ENCODE measurements at regions not wholly inside any gene's neighbourhood (a gene's known extent, or its start where the extent isn't known, plus 50 kb on each side); places are given as distances from the start of the nearest gene placed in this dataset.

DNA sequence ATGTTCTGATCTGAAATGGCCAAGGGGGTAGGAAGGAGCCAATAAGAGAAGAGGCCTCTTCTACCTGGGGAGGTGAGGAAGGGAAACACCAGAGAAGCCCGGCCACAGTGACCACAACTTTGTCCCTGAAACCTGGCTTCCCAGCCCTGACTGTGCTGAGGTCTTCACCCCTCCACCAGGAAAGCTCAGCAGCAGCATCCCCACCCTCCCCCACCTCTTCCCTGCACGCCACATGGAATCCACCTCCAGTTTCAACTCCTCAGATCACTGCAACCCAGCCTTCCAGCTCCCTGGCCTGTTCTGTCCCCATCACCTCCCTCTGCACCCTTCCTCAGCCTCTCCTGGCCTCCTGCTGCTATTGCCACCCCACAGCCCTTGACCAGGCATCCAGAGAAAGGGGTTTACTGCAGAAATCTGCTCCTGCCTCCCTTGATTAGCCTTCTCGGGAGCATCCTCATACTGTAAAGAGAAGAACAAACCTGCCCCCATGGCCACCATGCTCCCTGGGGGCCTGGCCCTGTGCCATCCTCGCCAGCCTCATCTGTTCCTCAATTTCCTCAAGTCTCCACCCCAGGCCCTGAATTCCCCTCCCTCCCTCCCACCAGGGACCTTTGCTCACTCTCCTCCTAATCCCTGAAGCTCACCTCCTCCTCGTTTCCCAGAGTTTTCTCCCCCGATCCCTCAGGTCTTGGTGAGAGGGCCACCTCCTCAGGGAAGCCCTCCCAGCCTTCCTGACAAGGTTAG lies 450.9 kb downstream of the MATN1 start:
- no peak for DNase-seq (ENCODE audit: low spot score)

DNA sequence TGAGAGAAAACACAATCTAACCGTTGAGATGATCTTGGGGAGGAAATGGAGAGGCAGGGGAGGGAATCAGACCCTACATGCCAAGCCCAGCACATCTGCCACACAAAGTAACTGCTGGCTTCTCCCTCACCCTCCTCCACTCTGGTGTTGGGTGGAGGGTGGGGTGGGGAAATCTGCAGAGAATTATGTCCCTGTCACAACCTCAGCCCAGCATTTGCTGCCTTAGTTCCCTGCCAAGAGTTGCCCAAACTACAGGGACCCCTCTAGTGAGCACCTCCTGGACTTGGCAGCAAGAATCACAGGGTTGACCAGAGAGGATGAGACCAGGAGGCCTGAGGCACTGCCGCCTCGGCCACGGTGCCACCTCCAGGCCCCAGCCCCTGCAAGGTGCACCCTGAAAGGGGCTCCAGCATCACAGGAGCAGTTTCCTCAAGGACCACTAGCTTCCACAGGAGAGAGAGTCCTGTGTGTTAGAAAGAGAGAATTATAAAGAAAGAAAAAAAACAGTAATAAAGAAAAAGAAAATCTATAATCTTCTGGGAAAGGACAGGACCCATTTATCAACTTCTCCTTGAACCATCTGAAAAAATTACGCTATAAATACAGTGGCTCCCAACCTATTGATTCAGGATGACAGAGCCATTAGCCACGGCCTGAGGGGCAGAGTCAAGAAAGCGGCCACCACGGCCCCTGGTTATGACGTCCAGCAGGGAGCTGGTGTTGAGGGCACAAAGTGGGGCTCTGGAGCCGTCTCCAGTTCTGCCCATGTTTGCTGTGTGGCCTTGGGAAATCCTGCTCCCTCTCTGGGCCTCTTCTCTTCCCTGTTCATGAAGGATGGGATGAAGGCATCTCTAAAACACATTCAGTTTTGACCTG lies 451.7 kb downstream of the MATN1 start:
- DNase-seq (ENCODE audit: low spot score): no peak

DNA sequence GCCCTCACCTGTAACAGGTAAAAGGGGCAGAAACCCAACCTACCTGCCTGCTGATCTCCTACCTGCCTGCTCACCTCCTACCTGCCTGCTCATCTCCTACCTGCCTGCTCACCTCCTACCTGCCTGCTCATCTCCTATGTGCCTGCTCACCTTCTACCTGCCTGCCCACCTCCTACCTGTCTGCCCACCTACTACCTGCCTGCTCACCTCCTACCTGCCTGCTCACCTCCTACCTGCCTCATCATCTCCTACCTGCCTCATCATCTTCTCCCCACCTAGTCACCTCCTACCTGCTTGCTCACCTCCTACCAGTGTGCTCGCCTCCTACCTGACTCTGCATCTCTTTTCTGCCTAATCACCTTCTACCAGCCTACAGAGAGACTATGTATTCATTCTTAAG lies 452.9 kb downstream of the MATN1 start:
- no peak for DNase-seq (ENCODE audit: low spot score)

DNA sequence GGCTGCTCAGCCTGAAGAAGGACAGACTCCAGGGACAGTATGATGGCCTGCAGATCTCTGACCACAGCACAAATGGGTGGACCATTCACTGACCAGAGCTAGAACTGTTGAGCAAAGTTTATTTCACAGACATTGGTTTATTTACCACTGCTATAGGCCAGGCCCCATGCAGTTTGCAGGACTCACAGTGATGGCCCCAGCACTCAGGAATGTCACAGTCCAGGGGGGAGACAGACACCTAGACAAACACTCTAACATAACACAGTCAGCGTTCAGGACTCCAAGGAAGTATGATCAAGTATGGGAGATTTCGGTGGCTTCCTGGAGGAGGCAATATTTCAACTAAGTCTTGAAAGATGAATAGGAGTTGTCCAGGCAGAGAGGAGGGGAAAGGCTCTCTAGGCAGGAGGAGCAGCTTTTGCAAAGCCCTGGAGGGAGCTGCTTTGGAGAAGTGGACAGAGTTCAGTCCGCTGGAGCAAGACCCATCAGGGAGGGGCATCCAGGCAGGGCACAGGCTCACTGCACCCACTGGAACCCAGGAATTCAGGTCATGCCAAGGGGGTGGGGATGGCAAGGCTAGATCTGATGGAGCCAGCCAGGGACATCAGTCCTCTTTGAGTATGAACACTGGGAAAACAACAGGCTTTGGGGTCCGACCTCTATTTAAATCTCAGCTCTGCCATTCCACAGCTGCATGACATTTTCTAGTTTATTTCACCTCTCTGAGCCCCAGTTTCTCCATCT lies 454.3 kb downstream of the MATN1 start:
- DNase-seq (ENCODE audit: low spot score): no peak

DNA sequence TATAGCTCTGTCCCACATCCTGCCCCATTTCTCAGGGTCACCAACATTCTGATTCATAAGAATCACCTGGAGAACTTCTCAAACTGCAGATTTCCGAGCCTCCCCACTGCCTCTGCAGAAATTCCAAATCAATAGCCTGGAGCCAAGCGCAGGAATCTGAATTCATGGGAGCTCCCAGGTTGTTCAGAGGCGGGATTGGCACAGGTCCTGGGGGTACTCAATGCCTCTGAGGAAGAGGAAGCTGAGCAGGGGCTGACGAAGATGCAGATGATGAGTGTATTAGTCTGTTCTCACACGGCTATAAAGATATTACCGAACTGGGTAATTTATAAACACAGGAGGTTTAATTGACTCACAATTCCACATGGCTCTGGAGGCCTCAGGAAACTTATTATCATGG lies 455.5 kb downstream of the MATN1 start:
- DNase-seq (ENCODE audit: low spot score): no peak

DNA sequence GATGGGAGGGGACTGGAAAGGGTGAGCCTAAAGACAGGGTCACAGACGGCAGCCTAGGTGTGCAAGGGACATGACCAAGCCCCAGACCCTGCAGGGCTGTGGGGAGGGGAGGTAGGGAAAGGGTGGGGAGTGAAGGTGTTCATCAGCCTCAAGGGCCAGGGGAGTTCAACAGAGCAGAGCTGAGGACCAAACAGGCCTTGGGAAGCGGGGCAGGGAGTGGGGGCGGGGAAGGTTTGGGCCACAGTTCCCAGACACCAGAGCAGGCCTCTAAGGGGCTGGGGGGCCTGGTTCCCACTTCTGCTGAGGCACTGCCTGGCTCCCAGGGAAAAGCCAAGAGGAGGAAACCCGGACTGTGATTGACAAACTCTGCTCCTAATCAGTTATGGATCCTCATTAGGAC lies 456.3 kb downstream of the MATN1 start:
- no peak for DNase-seq (ENCODE audit: low spot score)

DNA sequence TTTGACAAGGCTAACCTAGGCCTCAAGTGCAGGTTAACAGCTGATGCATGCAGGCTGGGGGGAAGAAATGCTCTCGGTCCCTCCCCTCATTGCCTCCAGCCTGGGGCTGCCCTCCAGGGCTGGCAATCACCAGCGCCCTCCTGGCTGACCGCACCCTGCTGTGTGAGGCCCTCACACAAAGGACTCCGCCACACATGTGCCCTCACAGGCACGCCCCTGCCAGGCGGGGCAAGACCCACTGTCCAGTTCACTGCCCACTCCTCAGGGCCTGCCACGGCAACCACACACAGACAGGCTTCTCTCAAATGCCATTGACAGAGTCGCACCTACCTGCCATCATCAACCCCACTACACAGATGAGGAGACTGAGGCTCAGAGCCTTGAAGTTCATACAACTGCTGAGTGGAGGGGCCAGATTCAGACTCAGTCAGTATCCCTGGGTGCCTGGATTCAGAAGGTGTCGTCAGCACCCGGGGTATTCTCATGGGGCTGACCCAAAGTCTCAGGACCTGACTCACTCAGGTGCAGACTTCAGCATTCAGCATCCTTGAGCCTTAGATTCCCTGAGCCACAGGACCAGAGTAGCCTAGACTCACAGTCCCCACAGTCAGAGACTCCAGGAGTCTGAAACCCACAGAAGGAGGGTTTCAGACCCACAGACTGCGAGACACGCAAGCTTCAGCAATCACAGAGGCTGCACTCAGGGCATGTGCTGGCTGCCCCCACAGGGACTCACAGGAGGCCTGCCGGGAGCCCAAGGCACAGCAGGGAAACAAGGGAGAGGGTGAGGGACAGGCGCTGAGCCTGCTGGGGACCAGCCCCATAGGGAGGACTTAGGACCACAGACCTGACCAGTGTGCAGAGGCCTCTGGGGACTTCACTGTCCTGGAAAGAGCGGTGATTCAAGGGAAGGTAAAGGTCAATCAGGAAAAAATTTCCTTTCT lies 458.0 kb downstream of the MATN1 start:
- DNase-seq (ENCODE audit: low spot score): no peak

DNA sequence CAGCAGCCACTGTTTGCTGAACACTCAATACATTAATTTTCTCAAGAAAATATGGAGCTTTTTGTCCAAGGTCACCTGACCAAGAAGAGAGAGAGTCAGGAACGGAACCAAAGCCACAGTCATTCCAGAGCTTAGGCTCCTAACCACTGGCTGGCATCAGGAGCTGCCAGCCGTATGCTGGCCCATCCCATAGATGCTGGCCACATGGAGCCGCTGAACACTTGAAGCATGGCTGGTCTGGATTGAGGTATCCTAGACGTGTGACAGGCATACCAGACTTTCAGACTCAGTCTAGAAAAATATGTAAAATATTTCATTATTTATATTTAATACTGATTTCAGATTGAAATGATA lies 458.7 kb downstream of the MATN1 start:
- DNase-seq (ENCODE audit: low spot score): peak; percentile 57

DNA sequence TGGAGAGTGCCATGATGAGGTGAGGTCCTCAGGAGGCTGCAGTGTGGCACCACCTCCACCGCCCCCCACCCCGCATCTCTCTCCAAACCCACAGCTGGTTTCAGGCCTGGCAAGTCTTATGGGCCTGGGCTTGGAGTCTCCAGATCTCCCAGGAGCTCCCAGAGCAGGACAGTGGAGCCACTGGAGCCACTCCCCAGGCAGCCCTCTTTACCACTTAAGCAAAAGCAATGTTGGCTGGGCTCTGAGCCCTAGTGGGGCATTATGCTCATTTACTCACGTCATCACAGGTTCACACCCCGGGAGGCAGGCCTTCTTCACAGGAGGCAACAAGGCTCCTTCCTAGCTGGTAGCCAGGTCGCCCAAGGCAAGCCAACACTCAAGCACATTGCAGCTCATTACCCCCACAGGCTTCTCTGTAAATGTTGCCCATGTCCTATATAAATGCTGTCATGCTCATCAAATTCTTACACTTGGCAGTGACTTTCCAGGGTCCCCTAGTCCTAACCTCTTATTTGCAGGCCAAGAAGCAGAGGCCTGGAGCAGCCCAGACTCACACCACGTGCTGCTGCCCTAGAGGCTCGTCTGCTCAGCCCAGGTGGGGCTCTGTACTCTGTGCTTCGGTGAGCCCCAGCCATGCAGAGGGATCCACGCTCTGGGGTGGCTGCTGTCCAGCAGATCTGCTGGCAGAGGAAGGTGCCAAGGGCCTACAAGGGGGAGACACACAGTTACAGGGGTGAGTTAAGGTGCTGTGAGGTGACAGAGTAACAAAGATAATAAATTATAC lies 459.3 kb downstream of the MATN1 start:
- no peak for DNase-seq (ENCODE audit: low spot score)

DNA sequence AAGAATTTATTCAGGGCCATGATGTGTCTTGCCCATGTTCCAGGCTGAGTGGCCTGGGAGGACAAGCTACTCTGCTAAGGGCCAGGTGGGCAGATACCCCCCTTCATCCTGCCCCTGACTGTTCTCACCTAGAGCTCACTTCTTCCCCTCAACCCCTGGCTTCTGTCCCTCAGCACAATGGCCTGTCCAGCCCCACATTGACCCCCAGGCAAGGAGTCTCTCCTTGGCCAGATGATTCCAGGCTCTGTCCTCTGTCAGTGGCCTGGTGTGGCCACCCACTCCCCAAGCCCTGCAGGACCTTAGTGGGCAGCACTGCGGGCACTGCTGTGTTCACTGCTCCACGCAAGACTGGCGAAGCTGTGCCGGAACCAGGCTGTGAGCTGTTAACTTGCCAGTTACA lies 460.0 kb downstream of the MATN1 start:
- no peak for DNase-seq (ENCODE audit: low spot score)

DNA sequence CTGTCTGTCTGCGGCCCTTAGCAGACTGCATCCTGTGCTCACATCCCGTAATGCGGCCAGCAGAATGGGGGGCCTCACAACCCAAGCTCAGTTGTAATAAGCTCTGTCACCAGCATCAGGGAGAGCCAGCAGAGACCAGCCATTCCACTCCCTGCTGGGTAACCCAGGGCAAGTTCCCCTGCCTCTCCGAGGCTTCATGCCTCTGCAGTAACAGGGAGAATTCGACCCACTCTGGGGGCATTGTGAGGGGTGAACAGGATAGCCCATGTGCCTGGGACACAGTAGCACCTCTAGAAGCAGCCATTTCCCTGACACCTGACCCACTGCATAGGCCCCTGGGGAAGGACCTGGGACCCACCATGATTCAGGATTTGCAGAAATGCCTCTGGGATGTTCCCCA lies 461.2 kb downstream of the MATN1 start:
- DNase-seq (ENCODE audit: low spot score): no peak

DNA sequence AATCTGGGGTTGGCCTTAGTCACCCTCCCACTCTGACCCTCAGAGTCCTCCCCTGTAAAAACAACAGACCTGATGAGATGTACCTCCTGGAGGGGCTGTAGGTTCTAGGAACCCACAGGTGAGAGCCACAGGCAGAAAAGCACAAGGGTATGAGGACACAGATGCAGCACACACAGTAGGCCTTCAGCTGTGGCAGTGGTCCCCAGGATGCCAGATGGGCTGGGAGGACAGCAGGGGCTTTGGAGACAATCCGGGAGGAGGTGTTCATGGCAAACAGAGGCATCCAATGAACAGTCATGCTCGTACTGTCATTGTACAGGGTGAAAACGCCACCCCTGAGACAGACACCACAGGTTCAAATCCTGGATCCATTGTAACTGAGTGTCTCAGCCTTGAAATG lies 463.1 kb downstream of the MATN1 start:
- DNase-seq (ENCODE audit: low spot score): no peak

DNA sequence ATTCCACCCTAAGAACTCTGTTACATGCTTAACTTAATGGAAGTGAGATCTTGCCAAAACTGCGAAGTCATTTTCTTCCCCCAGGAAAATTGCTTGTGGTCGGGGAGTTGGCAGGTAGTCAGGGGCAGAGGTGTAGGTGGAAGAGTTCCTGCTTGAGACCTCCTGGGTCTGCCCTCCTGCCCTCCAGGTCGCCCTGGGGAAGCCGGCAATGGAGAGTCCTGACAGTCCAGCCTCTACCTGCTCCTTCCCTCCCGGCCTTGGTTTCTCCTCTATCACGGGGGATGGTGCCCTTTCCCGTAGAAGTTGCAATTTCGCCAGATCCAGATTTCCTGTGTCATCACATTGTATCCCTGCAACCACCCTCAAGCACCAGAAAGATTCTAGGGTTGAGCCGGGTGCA lies 463.8 kb downstream of the MATN1 start:
- DNase-seq (ENCODE audit: low spot score): peak; percentile 37

DNA sequence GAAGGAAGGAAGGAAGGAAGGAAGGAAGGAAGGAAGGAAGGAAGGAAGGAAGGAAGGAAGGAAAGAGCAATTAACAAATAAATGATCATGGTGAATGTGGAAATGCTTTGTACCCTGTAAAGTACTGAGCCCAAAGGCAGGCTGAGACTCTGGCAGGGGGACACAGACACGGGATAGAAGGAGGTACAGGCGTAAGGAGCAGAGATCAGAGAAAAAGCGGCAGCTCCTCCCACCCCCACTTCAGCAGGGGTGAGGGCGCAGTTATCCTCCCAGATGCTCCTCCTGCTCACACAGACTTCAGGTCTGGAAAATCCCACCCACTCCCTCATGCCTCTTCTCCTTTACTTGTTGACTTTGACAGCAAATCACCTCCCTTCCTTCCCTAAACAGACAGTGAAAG lies 464.5 kb downstream of the MATN1 start:
- no peak for DNase-seq (ENCODE audit: low spot score)

DNA sequence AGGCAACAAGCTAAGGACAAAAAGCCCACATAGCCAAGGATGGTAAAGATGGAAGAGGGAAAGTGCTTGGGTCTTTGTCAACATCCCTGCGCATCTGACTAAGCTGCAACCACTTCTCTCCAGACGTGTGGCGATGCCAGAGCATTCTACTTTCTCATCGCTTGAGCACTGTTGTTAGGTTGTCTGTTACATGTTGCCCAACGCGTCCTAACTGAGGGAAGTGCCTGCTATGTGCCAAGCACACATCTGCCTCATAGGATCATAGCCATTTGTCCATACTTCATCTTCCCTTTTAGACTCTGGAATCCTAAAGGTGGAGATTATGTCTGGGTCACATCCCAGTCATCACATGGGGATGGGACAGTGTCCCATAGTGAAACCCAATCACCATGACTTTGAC lies 464.9 kb downstream of the MATN1 start:
- no peak for DNase-seq (ENCODE audit: low spot score)

DNA sequence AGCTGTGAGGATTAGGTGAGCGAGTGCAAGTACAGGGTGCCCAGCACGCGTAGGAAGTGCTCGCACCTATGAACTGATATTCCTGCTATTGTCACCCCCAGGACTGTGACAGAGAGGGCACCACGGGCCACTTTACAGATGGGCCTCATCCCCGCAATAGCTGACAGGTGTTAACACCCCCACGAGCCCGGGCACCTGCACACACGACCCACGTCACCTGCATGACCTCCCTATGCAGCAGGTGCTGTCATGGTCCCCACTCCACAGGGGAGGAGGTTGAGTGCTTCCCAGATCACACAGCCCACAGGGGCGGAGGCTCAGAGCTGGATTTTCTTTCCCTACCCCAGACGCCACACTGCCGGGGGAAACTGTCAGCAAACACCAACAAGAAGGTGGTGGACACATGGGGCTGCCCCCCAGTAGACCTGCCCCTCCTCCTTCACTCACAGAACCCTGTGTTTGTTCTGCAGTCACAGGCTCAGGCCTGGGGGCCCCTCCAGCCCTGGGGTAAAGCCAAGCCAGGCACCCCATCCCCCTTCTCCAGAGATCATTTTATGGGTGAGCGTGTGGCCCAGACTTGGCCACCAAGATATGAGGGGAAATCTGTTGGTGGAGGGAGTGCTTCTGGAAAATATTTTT lies 465.5 kb downstream of the MATN1 start:
- no peak for DNase-seq (ENCODE audit: low spot score)

DNA sequence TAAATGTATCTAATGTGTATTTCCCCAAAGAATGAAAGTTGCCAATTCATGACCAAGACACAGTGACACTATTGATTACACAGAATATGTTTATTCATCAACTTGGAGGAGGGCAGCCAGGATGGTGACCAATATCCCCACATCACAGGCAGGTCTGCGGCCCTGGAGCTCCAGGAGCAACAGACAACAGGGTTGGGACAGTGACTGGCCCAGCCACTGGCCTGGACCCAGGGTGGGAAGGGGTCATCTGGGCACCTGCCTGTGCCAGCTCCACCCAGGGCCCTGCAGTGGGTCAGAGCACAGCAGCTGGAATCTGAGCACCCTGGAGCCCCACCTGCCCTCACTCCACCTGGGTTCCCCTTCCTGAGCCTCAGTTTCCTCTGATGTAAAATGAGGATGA lies 466.1 kb downstream of the MATN1 start:
- DNase-seq (ENCODE audit: low spot score): no peak

DNA sequence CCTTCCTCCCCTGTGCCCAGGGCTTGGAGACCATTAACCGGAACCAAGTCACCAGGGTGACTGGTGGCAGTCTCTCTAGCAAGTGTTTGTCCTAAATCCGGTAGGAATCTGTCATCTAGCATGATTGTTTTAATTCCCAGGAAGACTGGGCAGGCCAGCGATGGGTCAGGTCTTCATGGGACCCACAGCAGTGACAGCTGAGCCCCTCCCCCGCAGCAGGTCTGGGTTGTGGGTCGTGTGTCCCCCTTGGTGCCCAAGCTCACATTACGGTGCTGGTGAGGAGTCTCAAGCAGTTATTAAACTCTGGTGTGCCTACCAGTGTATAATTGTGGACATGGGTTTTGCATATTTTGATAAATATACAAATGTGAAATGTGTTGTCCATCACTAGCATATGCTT lies 466.5 kb downstream of the MATN1 start:
- no peak for DNase-seq (ENCODE audit: low spot score)

DNA sequence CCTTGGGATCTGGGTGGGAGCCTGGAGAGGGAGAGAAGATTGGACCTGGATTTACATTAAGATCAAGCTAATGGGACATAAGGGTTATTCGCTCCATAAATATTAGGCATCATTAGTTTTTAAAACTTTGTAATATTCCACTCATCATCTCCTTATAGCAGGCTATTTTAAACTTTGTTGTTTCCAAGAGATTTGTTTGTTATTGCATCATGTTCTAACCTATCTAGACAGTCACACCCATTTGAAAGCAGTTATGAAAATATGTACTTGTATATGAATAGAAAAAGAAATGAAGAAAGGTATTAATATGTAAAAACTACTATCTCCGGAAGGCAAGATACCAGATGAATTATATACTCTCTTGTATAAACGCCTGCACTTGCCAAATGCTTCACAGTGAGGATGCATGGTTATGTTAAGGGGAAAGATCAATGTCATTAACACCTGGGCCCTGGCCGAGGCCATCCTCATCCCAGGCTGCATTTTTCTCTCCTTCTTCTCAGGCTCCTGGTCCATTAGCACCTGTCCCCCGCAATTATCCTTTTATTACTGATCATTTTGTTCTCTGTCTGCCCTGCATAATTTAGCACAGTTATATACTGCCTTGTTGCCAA lies 468.2 kb downstream of the MATN1 start:
- DNase-seq (ENCODE audit: low spot score): no peak

Data from H4 (cell line).